ENCODE measurements at regions not wholly inside any gene's neighbourhood (a gene's known extent, or its start where the extent isn't known, plus 50 kb on each side); places are given as distances from the start of the nearest gene placed in this dataset.
A peak's percentile ranks its signal among the peaks of the same experiment; 100 is the strongest.

DNA sequence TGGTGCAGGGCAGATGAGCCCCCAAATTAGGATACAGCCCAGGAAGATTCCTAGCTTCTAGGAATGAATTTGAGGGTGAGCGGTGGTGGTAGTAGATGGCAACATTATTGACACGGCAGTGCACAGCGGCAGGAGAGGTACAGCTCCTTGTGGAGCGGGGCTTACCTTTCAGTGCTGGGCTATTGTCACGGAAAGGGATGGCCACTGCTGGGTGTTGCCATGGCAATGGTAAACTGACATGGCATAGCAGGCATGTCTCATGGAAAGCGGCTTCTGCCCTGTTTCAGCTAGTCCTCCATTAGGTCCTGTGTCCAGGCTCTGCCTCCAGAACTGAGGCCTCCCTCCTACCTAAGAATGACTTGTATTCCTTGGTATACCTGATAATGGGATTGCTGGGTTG is 81.8 kb upstream of the WDR1 start:
- Histone ChIP-seq H3K36me3 (ENCODE audit: control insufficient read depth, insufficient read depth, low read length) (no peaks in the 10 kb centered on the region), H3K4me1 (ENCODE audit: control insufficient read depth, insufficient read depth, low read length) (no peaks in the 10 kb centered on the region), H3K27ac (ENCODE audit: low read length) (no peak overlapping the region), H3K9me3 (replicated peaks; ENCODE audit: control insufficient read depth, low read depth, low read length) (no peaks in the 10 kb centered on the region), H3K27me3 (ENCODE audit: control insufficient read depth, insufficient read depth, low read length) (no peaks in the 10 kb centered on the region), H3K4me3 (ENCODE audit: low read length) (no peak overlapping the region)
- 91% methylated on average over 5 of the region's 6 CpGs for WGBS (ENCODE audit: insufficient coverage)
- no peak for DNase-seq

DNA sequence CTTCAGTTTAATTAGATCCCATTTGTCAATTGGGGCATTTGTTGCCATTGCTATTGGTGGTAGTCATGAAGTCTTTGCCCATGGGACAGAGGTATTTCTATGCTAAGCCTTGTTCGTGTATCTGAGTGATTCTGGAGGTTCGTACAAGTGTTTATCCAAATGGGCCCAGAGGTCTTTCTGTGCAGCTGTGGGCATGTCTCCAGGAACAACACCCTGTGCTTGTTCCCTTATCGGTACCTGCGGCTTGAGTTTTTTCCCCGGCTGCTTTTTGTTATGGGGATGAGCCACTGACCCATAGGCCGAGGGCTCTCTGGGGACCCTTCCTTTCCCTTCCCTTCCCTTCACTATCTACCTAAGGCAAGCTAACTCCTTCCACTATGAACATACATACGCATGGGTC is 81.4 kb upstream of the WDR1 start:
- WGBS (ENCODE audit: insufficient coverage), result 83% methylated on average over 5 of the region's 7 CpGs
- H3K27me3 ChIP-seq (ENCODE audit: control insufficient read depth, insufficient read depth, low read length), result no peaks in the 10 kb centered on the region
- no peaks in the 10 kb centered on the region for H3K9me3 ChIP-seq (replicated peaks; ENCODE audit: control insufficient read depth, low read depth, low read length)
- no peak overlapping the region for H3K27ac ChIP-seq (ENCODE audit: low read length)
- no peaks in the 10 kb centered on the region for H3K4me1 ChIP-seq (ENCODE audit: control insufficient read depth, insufficient read depth, low read length)
- H3K4me3 ChIP-seq (ENCODE audit: low read length), result no peak overlapping the region
- no peaks in the 10 kb centered on the region for H3K36me3 ChIP-seq (ENCODE audit: control insufficient read depth, insufficient read depth, low read length)
- no peak for DNase-seq

DNA sequence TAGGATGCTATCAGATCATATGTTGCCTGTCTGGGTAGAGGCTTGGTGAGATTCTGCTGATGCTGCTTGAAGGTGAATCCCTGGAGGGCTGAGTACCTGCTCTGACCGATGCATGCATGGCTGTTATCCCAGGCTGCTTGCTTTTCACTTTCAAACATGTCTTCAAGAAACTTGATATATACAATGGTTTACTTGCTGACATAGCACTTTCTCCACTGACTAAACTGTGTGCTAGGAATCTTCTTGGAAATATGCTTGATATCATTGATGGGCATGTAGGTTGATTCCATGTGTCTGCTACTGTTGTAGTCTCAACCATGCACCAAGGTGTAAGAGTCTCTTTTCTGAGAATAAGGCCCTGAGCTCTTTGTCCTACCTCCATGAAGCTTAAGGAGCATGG is 79.6 kb upstream of the WDR1 start:
- Histone ChIP-seq H3K4me3 (ENCODE audit: low read length) (no peak overlapping the region), H3K36me3 (ENCODE audit: control insufficient read depth, insufficient read depth, low read length) (no peaks in the 10 kb centered on the region), H3K27me3 (ENCODE audit: control insufficient read depth, insufficient read depth, low read length) (no peaks in the 10 kb centered on the region), H3K27ac (ENCODE audit: low read length) (no peak overlapping the region), H3K9me3 (replicated peaks; ENCODE audit: control insufficient read depth, low read depth, low read length) (no peaks in the 10 kb centered on the region), H3K4me1 (ENCODE audit: control insufficient read depth, insufficient read depth, low read length) (no peaks in the 10 kb centered on the region)
- DNase-seq, result no peak
- WGBS (ENCODE audit: insufficient coverage), result no CpG with 5 or more reads among the region's 1 CpG

DNA sequence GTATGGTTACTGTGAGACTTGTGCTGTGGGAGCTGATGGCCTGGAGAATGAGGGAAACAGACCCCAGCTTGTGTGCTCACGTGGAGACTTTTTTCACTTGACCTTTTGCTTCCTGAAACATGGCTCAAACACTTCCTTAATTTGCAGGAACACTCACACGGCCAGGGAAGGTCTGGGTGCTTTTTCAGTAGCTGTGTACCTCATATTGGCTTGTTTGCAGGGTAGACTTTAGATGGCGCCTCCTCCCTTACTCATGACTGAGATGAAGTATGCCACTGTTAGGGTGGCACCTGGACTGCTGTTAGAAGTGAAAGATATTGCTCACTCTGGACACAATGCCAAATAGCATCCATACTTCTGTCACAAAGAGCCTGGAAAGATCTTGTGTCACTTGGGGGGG is 75.7 kb upstream of the WDR1 start:
- H3K27ac ChIP-seq (ENCODE audit: low read length), result no peak overlapping the region
- no peaks in the 10 kb centered on the region for H3K4me1 ChIP-seq (ENCODE audit: control insufficient read depth, insufficient read depth, low read length)
- H3K27me3 ChIP-seq (ENCODE audit: control insufficient read depth, insufficient read depth, low read length), result no peaks in the 10 kb centered on the region
- no CpG with 5 or more reads among the region's 3 CpGs for WGBS (ENCODE audit: insufficient coverage)
- no peak for DNase-seq
- H3K9me3 ChIP-seq (replicated peaks; ENCODE audit: control insufficient read depth, low read depth, low read length), result no peaks in the 10 kb centered on the region
- H3K36me3 ChIP-seq (ENCODE audit: control insufficient read depth, insufficient read depth, low read length), result no peaks in the 10 kb centered on the region
- no peak overlapping the region for H3K4me3 ChIP-seq (ENCODE audit: low read length)

DNA sequence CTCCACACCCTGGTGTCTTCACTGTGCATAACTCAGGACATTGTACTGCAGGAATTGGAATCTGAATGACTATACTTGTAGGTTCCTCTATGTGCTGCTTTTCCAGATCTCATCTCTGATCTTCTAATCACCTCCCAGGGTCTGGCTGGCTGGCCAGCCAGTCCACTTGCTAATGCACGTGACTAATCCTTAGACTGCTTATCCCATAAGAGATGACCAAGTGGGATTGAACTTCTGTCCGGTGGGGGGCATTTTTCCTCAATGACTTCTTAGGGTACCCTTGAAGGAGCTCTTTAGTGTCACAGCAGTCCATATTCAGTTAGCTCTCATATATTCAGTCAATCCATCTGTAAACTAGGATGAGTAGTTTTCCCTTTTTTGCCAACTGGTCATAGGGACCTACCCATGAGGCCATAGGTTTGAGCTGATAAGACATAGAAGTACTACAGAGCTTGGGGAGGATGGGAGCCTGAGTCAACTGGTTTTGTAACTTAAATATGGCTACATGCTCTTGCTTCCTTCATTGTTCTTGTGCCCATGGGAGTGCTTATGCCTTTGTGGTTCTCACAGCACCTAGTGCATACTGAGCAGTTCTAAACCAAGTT is 71.9 kb upstream of the WDR1 start:
- no peak for DNase-seq
- Histone ChIP-seq H3K4me1 (ENCODE audit: control insufficient read depth, insufficient read depth, low read length) (no peaks in the 10 kb centered on the region), H3K27ac (ENCODE audit: low read length) (no peak overlapping the region), H3K9me3 (replicated peaks; ENCODE audit: control insufficient read depth, low read depth, low read length) (no peaks in the 10 kb centered on the region), H3K4me3 (ENCODE audit: low read length) (no peak overlapping the region), H3K36me3 (ENCODE audit: control insufficient read depth, insufficient read depth, low read length) (no peaks in the 10 kb centered on the region), H3K27me3 (ENCODE audit: control insufficient read depth, insufficient read depth, low read length) (no peaks in the 10 kb centered on the region)
- 86% methylated on average over 1 of the region's 2 CpGs for WGBS (ENCODE audit: insufficient coverage)

DNA sequence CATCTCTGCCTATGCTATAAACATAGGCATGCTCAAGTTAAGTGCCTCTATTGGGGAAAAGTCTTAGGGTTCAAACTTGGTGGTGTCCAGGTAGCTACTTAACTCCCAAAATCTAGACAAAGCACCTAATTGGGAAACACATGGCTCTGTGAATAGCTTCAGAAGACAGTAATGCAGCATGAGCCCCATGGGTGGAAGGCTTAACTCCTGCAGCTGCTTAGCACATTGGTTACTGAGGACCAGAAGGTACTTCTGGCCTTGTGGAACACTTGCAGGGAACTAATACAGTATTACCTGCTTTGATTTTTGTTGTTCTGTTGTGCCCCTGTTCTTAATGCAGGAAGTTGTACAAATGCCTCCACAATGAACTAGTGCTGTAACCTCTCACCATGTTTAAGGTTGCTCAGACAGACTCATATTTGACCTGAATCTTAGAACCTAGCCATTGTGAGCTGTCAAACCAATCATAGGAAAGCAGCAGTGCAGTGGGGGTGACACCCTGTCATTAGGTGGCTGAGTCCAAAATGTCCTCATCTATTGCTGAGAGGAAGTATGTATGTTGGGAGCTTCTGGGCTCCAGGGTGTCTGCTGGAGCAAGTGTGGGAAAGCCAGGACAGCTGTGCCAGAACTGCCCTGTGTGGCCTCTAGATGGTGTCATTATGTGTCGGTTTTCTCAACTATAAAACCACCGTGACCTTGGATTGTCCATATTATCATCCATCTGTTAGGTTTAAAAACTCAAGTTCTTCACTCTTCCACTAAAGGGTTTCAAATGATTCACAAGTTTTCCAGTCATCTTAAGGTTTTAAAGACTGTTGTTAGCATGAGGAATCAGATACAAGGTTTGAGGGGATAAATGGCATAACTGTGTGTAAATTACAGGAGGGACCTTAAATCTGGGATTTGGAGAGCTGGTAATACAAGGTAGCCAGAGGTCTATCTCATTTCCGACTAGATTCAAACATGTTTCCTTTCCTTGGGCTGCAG is 69.9 kb upstream of the WDR1 start:
- WGBS (ENCODE audit: insufficient coverage), result no CpG with 5 or more reads among the region's 3 CpGs
- H3K4me1 ChIP-seq (ENCODE audit: control insufficient read depth, insufficient read depth, low read length), result no peaks in the 10 kb centered on the region
- peak; percentile 19 for DNase-seq
- no peak overlapping the region for H3K4me3 ChIP-seq (ENCODE audit: low read length)
- no peaks in the 10 kb centered on the region for H3K36me3 ChIP-seq (ENCODE audit: control insufficient read depth, insufficient read depth, low read length)
- H3K9me3 ChIP-seq (replicated peaks; ENCODE audit: control insufficient read depth, low read depth, low read length), result no peaks in the 10 kb centered on the region
- no peak overlapping the region for H3K27ac ChIP-seq (ENCODE audit: low read length)
- H3K27me3 ChIP-seq (ENCODE audit: control insufficient read depth, insufficient read depth, low read length), result no peaks in the 10 kb centered on the region

DNA sequence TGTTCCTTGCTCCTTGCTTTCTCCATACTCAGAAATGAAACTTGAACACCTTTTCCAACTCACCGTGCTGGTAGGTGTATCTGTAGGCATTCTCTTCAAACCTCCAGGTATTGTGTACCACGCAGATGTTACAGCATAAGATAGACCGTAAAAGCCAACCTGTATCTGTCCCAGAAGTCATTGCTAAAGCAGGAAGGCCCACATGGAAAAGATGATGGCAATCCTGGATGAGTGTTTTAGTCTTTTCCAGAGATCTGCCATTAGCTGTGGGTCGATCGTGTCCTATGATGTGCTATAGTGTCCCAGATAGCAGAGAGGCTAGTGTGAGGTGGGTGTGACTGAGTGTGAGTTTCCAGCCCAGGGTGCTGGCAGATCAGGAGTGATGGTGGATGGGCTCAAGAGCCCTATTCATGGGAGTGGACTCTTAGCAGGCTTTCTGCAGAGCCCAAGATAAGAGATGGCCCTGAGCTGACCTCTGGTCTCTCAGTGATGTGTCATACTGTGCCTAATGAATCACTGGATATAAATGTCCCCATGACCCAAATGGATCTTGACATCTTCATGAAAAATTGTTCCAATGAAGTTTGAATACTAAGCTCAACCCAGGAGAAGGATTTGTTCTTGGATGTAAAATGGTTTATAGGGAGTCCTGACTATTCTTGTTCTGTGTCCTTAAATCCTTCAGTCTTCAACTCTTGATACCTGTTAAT is 69.1 kb upstream of the WDR1 start:
- WGBS (ENCODE audit: insufficient coverage), result 92% methylated on average over 2 of the region's 5 CpGs
- no peak overlapping the region for H3K27ac ChIP-seq (ENCODE audit: low read length)
- no peaks in the 10 kb centered on the region for H3K36me3 ChIP-seq (ENCODE audit: control insufficient read depth, insufficient read depth, low read length)
- no peak overlapping the region for H3K4me3 ChIP-seq (ENCODE audit: low read length)
- no peak for DNase-seq
- H3K4me1 ChIP-seq (ENCODE audit: control insufficient read depth, insufficient read depth, low read length), result no peaks in the 10 kb centered on the region
- H3K9me3 ChIP-seq (replicated peaks; ENCODE audit: control insufficient read depth, low read depth, low read length), result no peaks in the 10 kb centered on the region
- no peaks in the 10 kb centered on the region for H3K27me3 ChIP-seq (ENCODE audit: control insufficient read depth, insufficient read depth, low read length)

DNA sequence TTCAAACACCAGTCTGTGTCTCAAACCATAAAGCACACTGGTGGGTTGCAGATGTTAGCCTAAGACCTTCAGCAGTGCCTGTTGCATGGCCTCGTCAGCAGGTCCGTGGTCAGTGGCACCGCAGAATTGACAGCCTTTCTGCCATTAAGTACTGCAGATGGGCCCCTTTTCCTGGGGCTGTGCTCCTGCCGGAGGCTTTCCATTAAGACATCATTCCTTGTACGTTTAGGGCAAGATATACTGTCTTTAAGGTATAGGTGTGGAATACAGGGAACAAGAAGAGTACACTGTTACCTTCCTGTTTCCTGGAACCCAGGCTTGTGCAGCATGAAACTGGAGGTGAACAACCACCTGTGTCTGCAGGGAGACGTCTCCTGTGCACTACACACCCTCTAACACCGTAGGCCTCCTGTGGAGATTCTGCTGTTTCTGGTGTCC is 67.9 kb upstream of the WDR1 start:
- Histone ChIP-seq H3K4me1 (ENCODE audit: control insufficient read depth, insufficient read depth, low read length) (no peaks in the 10 kb centered on the region), H3K4me3 (ENCODE audit: low read length) (no peak overlapping the region), H3K27ac (ENCODE audit: low read length) (no peak overlapping the region), H3K36me3 (ENCODE audit: control insufficient read depth, insufficient read depth, low read length) (no peaks in the 10 kb centered on the region), H3K9me3 (replicated peaks; ENCODE audit: control insufficient read depth, low read depth, low read length) (no peaks in the 10 kb centered on the region), H3K27me3 (ENCODE audit: control insufficient read depth, insufficient read depth, low read length) (no peaks in the 10 kb centered on the region)
- DNase-seq, result no peak
- WGBS (ENCODE audit: insufficient coverage), result 68% methylated on average over 4 of the region's 7 CpGs

DNA sequence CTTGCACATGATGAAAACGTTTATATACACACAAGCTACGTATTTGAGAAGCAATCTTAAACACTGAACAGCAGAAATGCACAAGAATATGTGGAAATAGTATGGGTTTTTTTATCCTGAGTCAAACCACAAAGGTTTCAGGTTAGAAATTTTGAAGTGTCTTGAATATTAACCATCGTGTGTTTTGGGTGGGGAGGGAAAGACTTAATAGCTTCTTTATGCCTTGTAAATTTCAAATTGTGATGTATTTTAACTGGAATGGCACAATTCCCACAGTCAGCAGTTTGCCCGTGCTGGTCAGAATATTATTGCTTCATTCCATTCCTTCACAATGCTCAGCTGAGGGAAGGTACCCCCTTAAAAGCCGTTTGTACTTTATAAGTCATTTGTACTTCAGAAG is 67.4 kb upstream of the WDR1 start:
- H3K4me1 ChIP-seq (ENCODE audit: control insufficient read depth, insufficient read depth, low read length), result no peaks in the 10 kb centered on the region
- H3K27me3 ChIP-seq (ENCODE audit: control insufficient read depth, insufficient read depth, low read length), result no peaks in the 10 kb centered on the region
- H3K9me3 ChIP-seq (replicated peaks; ENCODE audit: control insufficient read depth, low read depth, low read length), result no peaks in the 10 kb centered on the region
- DNase-seq, result no peak
- H3K36me3 ChIP-seq (ENCODE audit: control insufficient read depth, insufficient read depth, low read length), result no peaks in the 10 kb centered on the region
- H3K4me3 ChIP-seq (ENCODE audit: low read length), result no peak overlapping the region
- H3K27ac ChIP-seq (ENCODE audit: low read length), result no peak overlapping the region
- no CpG with 5 or more reads among the region's 5 CpGs for WGBS (ENCODE audit: insufficient coverage)

DNA sequence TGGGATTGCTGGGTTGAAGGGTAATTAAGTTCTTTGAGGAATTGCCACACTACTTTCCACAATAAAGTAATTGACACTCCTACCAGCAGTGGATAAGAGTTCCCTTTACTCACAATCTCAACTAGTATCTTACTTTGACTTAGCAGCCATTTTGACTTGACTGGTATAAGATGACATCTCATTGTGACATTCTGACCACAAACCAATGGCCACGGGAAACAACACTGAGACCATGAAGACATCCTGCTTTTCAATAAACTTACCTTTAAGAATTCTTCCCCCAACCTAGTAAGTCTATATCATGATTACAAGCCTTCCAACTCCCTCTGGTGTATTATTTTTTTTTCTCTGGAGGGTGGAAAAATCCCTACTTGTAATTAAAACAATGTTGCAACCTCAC is 66.9 kb upstream of the WDR1 start:
- no peaks in the 10 kb centered on the region for H3K36me3 ChIP-seq (ENCODE audit: control insufficient read depth, insufficient read depth, low read length)
- H3K4me1 ChIP-seq (ENCODE audit: control insufficient read depth, insufficient read depth, low read length), result no peaks in the 10 kb centered on the region
- H3K4me3 ChIP-seq (ENCODE audit: low read length), result no peak overlapping the region
- WGBS (ENCODE audit: insufficient coverage), result no CpG with 5 or more reads among the region's 1 CpG
- no peaks in the 10 kb centered on the region for H3K27me3 ChIP-seq (ENCODE audit: control insufficient read depth, insufficient read depth, low read length)
- DNase-seq, result no peak
- H3K27ac ChIP-seq (ENCODE audit: low read length), result no peak overlapping the region
- H3K9me3 ChIP-seq (replicated peaks; ENCODE audit: control insufficient read depth, low read depth, low read length), result no peaks in the 10 kb centered on the region
